ENCODE measurements at regions not wholly inside any gene's neighbourhood (a gene's known extent, or its start where the extent isn't known, plus 50 kb on each side); places are given as distances from the start of the nearest gene placed in this dataset.
A peak's percentile ranks its signal among the peaks of the same experiment; 100 is the strongest.
"Not testable (repeated sequence)": the region's sequence is repeated elsewhere in the genome, so short reads cannot be mapped to it uniquely, and the experiment has no call there.

DNA sequence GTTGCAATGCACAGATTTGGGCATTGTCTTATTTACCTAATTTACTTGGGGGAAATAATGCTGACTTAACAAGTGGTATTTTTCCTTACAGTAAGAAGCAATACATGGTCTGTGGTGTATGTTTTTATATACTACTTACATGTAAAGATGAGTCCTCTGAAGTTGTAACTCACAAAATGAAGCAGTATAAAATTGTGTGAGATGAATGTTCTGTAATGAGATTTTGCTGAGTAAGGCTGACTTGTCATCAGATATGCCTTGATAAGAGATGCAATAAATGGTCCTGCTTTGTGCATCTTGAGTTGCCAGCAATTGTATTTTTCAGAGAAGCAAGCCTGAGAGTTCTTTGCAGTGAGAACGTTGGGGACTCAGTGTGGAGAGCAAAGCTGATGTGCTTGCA lies 92.2 kb upstream of the GNAQ start:
- DNase-seq (ENCODE audit: extremely low read depth in 1 of 2, low read depth in 1 of 2): no peak

DNA sequence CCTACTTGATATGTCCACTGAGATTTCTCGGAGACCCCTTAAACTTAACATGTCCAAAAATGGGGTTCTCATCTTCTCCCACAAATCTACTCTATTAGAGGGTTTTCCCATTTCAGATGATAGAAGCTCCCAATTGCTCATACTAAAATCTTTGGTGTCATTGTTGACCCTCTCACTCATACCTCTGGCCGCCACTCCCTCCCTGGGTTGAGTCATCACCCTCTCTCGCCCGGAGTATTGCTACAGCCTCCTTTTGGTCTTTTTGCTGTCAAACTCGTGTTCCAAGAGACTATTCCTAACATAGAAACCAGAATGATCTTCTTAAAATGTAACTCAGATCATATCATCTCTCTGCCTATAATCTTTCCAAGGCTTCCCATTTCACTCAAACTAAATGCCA lies 91.0 kb upstream of the GNAQ start:
- no peak for DNase-seq (ENCODE audit: extremely low read depth in 1 of 2, low read depth in 1 of 2)

DNA sequence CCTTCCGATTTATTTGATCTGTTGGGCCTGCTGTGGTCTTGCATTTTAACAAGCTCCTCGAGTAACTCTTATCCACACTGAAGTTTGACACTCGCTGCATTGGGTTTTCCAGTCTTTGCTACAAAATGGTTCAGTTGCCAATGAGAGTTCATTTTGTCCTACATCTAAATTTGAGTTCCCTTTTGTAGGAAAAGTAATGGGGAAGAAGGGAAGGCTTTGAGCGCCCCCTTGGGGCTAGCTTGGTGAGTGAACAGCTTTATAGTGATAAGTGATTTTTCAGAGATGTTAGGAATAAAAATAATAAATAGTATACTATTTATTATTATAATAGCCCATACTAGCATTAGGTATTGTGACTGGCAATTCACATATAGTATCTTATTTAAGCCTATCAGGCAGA lies 89.9 kb upstream of the GNAQ start:
- peak in 1 of 2 donors; percentile 23 for DNase-seq (ENCODE audit: extremely low read depth in 1 of 2, low read depth in 1 of 2)

DNA sequence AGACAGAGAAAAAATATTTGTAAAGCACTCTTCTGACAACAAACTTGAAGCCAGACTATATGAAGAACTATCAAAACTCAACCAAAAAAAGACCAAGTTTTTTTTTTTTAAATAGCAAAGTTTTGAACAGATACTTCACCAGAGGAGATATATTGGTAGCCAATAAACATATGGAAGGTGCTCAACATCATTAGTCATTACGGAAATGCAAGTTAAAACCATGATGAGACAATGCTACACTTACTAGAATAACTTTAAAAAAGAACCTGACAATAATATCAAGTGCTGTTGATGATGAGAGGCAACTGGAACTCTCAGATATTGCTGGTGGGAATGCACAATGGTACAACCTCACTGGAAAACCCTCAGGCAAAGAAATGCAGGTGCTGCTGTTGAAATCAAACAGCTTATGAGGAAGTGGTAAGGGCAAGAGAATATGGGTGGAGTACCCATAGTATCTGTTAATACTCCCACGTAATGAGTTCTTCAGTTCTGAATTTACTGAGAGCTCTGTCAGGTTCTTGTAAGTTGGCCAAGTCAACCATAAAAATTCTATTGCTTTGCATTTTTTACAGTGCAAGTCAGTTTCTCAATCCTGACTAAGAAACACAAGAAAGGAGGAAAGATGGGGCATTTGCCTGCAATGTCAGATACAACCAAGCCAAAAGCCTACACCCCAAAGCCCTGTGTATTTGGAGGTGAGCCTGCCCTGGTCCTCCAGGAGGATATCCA lies 87.3 kb upstream of the GNAQ start:
- no peak for DNase-seq (ENCODE audit: extremely low read depth in 1 of 2, low read depth in 1 of 2)

DNA sequence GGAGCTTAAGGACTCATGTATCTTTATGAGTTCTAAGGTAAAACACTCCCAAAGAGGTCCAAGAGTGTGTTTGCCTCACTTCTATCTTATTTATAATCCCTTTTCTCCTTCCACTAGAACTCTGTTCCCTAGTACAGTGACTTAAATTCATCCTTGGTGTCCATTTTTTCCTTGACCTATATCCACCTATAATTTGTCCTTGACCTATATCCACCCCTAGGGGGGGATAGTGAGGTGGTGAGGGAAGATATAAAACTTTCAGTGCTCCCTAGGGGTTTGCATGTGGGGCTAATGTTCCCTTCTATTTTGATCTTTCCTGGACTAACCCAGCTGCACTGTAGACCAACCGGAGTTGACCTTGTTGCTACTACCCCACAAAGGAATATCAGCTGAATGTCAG lies 83.5 kb upstream of the GNAQ start:
- no peak for DNase-seq (ENCODE audit: extremely low read depth in 1 of 2, low read depth in 1 of 2)

DNA sequence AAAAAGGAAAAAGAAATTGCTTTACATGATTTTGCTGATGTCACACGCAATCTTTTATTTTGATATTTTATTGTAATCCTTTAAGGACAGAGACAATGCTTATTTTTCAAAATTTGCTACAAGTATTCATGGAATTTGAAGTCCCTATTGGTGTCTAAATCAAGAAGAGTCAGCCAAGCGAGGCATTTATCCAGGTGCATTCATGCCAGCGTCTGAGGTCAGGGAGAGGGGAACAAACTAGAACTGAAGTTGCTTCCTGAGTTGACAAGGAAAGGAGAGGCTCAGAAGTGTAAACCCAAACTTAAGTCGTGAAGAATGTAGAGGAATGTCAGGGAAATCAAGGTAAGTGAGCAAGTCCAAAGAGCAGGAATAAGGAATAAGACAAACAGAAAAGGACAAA lies 83.0 kb upstream of the GNAQ start:
- no peak for DNase-seq (ENCODE audit: extremely low read depth in 1 of 2, low read depth in 1 of 2)

DNA sequence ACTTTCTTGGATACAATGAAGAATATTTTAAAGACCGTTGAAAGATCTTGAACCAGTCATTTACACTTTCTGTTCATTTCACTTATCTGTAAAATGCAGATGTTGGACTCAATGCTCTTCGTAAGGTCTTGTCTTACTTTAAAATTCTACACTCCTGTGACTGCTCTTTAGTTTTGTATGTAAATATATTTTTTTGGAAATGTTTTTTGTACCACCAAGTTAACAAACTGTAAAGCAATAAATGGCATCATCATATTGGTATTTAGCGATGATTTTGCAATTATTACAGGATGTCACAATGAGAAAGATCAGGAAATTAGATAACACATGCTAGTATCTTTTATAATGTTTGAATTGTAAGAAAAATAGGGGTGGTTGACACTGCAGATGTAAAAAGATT lies 80.8 kb upstream of the GNAQ start:
- no peak for DNase-seq (ENCODE audit: extremely low read depth in 1 of 2, low read depth in 1 of 2)

DNA sequence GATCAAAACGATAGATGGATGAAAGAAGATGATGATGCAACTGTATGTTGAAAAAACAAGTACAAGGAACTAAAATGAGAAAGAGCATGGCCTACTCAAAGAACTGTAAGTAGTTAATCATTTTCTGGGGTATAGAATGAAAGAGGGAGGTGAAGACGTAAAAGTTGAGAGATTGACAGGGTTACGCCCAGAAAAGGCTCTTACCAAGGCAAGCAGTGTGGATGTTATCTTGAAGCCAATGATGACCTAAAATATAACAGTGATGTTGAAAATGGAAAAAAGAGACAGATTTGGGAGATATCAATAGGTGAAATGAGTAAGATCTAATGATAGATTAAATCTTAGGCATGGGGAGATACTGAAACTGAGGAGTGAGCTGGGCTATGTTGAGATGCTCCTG lies 80.4 kb upstream of the GNAQ start:
- DNase-seq (ENCODE audit: extremely low read depth in 1 of 2, low read depth in 1 of 2): no peak

DNA sequence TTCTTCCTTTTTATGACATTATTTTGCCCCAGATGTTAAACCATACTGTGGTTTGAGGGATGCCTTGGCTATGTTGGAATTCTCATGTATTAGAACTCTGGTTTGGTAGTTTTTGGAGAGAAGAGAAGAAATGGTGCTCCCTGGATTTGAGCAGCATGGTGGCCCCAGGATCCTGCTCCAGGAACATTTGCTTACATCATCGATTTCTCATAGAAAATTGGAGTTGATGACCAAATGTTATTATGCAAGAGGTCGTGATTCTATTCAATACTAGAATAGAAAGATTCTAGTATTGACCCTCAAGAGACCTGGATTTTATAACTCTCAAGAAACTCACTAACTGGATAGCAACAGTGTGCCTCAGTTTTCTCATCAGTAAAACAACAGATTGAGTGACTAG lies 77.5 kb upstream of the GNAQ start:
- DNase-seq (ENCODE audit: extremely low read depth in 1 of 2, low read depth in 1 of 2): no peak

DNA sequence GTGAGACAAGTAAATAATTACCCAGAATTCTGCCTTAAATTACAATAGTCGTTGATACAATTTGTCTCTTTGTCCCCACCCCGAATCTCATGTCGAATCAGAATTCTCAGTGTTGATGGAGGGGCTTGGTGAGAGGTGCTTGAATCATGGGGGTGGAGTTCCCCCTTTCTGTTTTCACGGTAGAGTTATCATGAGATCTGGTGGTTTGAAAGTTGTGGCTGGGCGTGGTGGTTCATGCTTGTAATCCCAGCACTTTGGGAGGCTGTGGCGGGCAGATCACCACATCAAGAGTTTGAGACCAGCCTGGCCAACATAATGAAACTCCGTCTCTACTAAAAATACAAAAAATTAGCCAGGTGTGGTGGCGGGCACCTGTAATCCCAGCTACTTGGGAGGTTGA lies 75.0 kb upstream of the GNAQ start:
- DNase-seq (ENCODE audit: extremely low read depth in 1 of 2, low read depth in 1 of 2): peak in 1 of 2 donors; percentile 47

DNA sequence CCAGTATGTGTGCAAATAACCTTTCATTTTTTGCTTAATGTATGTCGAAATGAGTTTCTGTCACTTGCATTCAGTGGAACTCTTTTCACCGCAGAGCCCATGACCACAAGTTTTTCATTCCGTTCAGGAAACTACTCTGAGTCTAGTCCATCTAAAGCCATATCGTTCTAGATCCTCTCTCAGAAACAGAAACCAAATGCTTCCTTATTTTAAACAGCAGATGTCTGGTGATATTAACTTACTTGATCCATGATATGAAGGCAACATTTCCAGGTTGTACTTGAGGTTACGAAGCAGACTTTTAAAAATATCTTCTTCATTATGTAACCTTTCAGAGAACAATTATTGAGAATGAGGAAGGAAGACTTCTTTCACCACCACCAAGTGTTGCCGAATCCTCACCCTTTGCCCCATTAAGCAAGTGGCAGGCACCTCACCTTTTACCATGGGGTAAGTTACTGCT lies 72.4 kb upstream of the GNAQ start:
- DNase-seq (ENCODE audit: extremely low read depth in 1 of 2, low read depth in 1 of 2): peak in 1 of 2 donors; percentile 32

DNA sequence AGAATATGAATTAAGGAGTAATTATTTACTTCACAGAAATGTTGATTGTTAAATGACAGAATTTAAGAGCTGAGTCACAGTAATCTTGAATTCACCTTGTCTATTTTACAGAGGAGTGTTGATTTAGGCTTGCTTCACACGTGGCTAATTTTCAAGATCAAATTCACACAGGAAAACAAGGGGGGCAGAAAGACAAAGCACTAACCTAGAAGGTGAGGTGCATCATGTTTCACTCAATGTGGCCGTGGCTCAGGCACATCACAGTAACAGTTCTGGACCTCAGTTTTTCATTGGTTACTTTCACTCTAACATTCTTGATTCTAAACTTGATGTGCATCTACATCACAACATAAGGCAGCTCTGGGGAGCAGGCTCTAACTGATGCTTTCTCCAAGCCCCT lies 69.6 kb upstream of the GNAQ start:
- no peak for DNase-seq (ENCODE audit: extremely low read depth in 1 of 2, low read depth in 1 of 2)

DNA sequence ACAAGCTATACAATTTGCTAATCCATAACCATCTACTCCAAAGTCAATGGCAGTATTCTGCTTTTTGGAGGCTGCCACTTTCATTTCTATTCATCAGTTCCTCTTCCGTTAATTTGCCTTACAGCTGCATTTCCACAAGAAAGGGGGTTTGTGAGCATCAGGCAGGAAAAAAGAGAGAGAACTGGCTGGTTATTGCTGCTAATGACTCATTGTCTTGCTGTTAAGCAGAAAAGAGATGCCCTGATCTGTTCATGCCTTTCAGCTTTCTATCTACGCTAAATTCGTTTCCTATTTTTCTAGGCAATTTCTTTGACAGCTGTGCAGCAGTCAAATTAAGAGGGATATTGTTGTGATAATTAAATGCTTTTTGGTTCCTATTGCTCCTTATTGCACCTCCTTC lies 65.9 kb upstream of the GNAQ start:
- no peak for DNase-seq (ENCODE audit: extremely low read depth in 1 of 2, low read depth in 1 of 2)

DNA sequence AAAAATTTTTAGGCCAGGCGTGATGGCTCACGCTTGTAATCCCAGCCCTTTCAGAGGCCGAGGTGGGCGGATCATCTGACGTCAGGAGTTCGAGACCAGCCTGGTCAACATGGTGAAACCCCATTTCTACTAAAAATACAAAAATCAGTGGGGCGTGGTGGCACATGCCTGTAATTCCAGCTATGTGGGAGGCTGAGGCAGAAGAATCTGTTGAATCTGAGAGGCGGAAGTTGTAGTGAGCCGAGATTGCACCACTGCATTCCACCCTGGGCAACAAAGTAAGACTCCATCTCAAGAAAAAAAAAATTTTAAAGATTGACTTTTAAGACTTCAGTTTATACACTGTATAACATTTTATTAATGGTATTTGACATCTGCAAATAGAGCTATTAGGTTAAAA lies 60.1 kb upstream of the GNAQ start:
- no peak for DNase-seq (ENCODE audit: extremely low read depth in 1 of 2, low read depth in 1 of 2)

DNA sequence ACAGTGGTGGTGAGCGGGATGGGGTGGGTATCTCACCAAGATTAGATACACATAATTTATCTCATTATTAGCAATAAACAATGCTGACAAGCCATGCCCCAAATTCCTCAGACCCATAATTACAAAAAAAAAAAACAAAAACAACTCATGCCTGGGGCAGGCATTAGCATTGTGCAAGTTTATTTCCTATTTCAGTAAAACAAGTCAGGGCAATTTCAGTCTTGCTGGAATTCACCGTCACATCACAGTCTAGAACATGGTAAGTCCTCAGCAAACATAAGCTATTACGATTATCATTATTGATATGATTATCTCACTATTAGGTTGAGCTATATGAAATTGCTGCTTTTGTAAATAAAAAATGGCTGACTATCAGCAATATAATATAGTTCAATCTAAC lies 57.5 kb upstream of the GNAQ start:
- DNase-seq (ENCODE audit: extremely low read depth in 1 of 2, low read depth in 1 of 2): no peak

DNA sequence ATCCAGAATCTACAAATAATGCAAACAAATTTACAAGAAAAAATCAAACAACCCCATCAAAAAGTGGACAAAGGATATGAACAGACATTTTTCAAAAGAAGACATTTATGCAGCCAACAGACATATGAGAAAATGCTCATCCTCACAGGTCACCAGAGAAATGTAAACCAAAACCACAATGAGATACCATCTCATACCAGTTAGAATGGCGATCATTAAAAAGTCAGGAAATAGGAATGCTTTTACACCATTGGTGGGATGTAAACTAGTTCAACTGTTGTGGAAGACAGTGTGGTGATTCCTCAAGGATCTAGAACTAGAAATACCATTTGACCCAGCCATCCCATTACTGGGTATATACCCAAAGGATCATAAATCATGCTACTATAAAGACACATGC lies 56.6 kb upstream of the GNAQ start:
- not testable (repeated sequence) for DNase-seq (ENCODE audit: extremely low read depth in 1 of 2, low read depth in 1 of 2)
